B cell (primary cell): ENCODE measurements at regions not wholly inside any gene's neighbourhood (a gene's known extent, or its start where the extent isn't known, plus 50 kb on each side); places are given as distances from the start of the nearest gene placed in this dataset.

Experiments used
- CTCF ChIP-seq: fragments of 200-600 bp; IDR thresholded peaks from one replicate; pipeline ENCODE4 v1.8.0; 2022; ENCODE audit warnings: antibody characterized with exemption, mild to moderate bottlenecking
- EZH2 ChIP-seq: IDR thresholded peaks from 2 replicates; pipeline ENCODE4 v1.6.1; 2012; ENCODE audit warnings: borderline replicate concordance, low read depth, mild to moderate bottlenecking, moderate library complexity, low read length; ENCODE audit not compliant: insufficient read depth, poor library complexity, severe bottlenecking

- no peak for TF ChIP-seq CTCF
- TF ChIP-seq EZH2, result no peak
These were observed 218.5 kb upstream of the NR2F2 start for GRCh38 chr15:96112018-96112417.
